IPS DF 19.7 (cell line): ENCODE measurements at regions not wholly inside any gene's neighbourhood (a gene's known extent, or its start where the extent isn't known, plus 50 kb on each side); places are given as distances from the start of the nearest gene placed in this dataset.

ENCODE experiments used
- DNase-seq: peaks from one replicate; pipeline ENCODE4 v3.0.0-alpha.2; 2013; ENCODE audit warnings: low read depth, low spot score

DNA sequence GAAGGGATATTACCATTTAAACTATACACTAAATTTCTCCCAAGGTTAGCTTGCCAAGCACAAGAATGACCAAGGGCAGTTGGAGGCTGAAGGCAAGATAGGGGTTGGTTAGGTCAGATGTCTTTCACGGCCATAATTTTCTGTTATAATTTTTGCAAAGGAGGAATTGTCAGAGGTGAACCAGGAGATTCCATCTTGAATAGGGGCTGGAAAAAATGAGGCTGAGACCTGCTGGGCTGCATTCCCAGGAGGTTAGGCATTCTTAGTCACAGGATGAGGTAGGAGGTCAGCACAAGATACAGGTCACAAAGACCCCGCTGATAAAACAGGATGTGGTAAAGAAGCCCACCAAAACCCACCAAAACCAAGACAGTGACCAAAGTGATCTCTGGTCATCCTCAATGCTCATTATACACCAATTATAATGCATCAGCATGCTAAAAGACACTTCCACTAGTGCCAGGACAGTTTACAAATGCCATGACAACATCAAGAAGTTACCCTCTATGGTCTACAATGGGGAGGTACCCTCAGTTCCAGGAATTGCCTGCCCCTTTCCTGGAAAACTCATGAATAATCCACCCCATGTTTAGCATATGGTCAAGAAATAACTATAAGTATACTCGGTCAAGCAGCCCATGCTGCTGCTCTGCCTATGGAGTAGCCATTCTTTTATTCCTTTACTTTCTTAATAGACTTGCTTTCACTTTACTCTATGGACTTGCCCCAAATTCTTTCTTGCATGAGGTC is 371.8 kb upstream of the SULF2 start:
- DNase-seq = no peak

DNA sequence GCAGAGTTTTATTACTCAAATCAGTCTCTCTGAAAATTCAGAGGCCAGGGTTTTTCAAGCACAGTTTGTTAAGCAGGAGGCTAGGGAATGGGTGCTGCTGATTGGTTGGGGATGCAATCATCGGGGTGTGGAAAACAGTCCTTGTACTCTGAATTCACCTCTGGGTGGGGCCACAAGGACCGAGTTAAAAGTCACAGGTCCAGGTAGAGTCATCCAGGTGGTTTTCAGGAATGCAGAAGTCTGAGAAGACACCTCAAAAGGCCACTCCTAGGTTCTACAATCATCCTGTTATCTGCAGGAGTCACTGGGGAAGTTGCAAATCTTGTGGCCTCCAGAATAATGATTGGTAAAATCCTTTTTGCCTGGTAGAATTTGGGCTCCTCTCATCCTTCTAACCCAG is 371.2 kb upstream of the SULF2 start:
- DNase-seq = no peak

DNA sequence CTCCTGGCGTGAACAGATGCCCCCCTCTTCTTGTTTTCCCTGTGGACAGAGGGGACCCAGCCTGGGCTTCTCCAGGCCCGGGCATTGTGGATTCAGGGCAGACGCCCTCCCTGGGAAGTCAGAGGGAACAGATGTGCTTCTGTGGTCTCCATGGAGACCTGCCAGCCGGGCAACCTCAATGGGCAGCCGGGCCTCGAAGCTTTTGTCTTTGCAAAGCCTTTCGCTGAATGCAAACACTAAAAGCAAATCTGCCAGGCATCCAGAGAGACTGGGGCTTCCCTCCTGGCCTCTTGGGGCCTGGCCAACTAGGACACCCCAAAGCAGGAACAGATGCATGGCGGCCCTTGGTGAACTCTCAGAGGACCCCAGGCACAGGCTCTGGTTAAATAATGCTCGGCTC is 370.0 kb upstream of the SULF2 start:
- no peak for DNase-seq

- DNase-seq = no peak
Observed at GRCh38 chr20:48154040-48154765, 368.9 kb upstream of the SULF2 start.

- DNase-seq = no peak
Observed at GRCh38 chr20:48153523-48153922, 368.2 kb upstream of the SULF2 start.

- no peak for DNase-seq
Observed at GRCh38 chr20:48153103-48153502, 367.8 kb upstream of the SULF2 start.

GRCh38 chr20:48150568-48150967 is 365.3 kb upstream of the SULF2 start:
- DNase-seq = no peak

- no peak for DNase-seq
Observed at GRCh38 chr20:48149902-48150301, 364.6 kb upstream of the SULF2 start.

GRCh38 chr20:48148916-48149672 is 363.8 kb upstream of the SULF2 start:
- DNase-seq = no peak

- no peak for DNase-seq
Observed at GRCh38 chr20:48148020-48148419, 362.7 kb upstream of the SULF2 start.

DNA sequence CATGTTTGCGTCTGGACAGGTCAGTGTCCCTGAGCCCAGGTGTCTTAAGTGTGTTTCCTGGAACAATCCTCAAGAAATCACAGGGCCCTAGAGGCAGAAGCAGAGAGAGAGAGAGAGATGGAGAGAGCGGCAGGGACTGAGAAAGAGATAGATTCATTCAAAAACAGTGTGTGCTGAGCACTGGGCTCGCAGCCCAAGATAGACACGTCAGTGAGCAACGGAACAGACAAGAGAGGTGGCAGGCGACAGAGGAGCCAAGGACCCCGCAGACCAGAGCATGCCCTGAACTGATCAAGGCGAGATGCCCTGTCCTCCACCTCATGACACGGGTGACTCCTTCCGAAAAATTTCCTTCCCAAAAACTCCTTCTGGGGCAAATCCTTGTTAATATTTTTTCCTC is 362.0 kb upstream of the SULF2 start:
- DNase-seq = no peak

- DNase-seq = no peak
Observed at GRCh38 chr20:48146877-48147276, 361.6 kb upstream of the SULF2 start.

DNA sequence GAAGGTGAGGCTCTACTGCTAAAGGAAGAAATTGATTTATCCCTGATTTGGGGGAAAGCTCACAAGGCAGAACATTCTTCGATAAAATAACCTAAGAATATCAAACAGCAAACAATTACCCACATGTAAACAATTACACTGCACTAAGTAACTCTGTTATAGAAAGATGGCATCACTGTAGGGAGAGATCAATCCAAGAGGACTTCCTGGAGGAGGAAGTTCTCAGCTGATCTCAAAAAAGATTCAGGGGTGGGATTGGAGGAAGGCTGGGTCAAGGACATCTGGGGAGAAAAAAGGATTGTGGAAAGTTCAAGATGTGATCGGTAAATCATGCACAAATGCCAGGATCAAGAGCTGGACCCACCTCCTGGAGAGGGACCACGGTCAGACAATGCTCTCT is 361.0 kb upstream of the SULF2 start:
- DNase-seq = no peak

DNA sequence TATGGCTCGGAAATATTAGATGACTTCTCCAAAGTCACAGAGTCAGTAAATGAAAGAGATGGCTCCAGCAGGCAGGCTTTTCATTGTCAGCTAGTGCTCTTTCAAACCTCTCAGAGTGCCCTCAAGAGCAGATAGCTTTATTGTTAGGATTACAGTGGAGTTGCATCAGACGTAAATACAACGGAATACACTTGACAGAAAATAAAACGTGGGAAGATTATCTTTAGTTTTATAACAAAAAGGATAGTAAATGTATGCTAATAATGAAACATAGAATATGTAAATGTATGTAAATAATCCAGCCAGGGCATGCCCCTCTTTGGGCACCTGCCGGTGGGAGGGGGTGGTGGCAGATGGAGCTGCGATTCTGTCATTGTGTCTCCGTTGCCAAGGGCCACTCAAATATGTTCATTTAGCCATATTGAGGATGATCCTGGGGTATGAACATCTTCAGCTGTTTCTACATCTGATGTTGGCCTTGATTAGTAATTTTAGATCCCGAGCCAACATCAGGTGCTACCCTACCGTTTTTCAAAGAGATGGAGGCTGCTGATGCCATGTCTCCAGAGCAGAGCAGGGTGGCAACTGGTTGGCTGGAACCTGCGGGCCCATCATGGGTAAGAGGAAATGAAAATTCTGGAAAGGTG is 358.3 kb upstream of the SULF2 start:
- no peak for DNase-seq

- DNase-seq = no peak
Observed at GRCh38 chr20:48142516-48142773, 357.2 kb upstream of the SULF2 start.

DNA sequence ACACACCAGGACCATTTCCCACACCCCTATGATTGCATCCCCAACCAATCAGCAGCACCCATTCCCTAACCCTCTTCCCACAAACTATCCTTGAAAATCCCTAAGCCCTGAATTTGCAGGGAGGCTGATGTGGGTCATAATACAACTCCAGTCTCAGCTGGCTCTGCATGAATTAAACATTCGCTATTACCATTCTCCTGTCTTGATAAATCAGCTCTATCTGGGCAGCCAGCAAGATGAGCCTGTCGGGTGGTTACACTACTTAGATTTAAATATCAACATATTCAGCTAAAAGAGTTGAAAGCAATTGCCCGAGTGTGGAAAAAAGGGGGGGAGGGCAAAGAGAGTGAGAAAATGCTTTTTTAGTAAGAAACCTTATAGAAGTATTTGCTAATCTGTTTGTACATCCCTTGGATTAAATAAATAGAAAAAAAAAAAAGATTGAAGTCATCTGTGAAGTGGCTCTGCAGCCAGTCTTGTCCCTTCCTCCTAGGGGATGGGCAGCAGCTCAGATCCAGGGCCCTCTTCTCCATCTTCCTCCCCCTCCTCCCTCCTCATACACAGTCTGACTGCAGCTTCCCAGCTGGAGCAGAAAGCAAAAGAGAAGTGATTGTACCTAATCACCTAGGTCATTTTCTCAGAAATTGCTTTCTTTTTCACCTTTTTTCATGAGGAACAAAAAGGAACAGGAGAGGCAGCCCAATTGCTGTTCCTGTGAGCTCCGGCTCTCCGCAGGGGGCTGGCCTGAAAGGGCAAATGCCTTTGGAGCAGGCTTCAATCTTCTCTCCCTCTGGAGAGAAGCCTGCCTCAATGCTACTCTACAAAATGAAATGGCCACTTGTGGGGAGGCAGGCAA is 356.6 kb upstream of the SULF2 start:
- DNase-seq = no peak

DNA sequence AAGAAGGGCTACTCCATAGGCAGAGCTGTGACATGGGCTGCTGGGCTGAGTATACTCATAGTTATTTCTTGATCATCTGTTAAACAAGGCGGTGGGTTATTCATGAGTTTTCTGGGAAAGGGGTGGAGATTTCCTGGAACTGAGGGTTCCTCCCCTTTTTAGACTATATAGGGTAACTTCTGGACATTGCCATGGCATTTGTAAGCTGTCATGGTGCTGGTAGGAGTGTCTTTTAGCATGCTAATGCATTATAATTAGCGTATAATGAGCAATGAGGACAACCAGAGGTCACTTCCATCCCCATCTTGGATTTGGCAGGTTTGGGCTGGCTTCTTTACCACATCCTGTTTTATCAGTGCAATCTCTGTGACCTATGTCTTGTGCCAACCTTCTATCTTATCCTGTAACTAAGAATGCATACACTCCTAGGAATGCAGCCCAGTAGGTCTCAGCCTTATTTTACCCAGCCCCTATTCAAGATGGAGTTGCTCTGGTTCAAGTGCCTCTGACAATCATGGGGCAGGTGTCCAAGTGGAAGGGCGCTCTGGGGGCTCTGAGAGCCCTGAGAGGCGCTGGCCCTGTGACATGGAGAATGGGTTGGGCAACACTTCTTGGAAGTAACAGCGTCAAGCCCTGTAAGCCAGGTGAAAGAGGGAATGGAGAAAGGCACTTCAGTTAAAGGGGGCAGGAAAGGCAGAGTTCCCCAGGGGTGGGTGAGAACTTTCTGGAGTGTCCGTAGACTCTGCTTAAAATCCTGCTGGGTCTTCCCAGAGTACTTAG is 354.2 kb upstream of the SULF2 start:
- DNase-seq = no peak

GRCh38 chr20:48132834-48133233 is 347.6 kb upstream of the SULF2 start:
- DNase-seq = no peak

GRCh38 chr20:48131581-48131980 is 346.3 kb upstream of the SULF2 start:
- no peak for DNase-seq

DNA sequence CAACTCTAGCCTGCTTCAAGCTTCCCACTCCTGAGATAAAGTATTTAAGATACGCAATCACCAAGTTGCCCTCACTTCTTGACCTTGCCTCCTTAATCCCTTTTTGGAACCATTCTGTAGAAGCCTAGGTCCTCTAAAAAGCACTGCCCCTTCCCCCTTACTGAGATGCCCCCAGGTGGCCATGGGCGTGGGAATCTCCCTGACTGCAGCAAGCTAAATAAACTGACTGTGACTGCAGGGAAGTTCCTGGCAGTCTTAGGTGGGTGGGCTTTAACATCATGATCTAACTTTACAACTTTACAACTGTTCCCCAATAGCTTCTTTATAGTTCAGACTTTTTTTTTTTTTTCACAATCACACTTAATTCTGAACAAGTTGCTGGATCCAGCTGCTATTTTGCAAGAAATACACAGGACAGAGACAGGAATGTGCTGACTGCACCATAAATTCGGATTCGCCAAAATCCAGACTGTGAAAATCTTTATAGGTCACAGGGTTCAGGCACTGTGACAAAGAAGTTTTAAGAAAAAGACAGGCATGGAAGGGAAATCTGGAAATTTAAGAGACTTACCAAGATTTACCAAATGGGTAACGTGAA is 344.2 kb upstream of the SULF2 start:
- DNase-seq = no peak
